ENCODE measurements at regions not wholly inside any gene's neighbourhood (a gene's known extent, or its start where the extent isn't known, plus 50 kb on each side); places are given as distances from the start of the nearest gene placed in this dataset.

DNA sequence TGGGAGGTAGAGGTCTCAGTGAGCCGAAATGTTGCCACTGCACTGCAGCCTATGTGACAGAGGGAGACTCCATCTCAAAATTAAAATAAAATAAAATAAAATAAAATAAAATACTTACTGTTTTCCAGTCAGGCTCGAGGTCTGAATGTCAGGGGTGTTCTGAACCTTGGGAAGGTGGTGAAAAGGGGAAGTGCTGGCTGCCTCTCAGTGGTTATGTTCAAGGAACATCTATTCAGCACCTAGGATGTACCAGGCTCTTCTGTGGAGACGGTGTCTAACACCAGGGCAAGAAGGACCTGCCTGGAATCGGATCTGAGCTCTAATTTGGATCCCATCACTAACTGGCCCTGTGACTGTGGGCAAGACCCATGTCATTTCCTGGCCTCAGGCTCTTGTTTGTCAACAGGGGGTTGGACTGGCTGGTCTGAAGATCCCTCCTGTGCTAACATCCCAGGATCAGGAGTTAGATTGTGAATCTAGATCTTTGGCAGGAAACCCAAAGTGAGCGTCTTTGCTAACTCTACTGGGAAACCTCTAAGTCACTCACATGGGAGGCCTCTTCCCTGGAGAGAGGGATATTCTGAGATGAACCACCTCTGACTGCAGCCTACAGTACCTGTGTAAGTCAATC is 63.4 kb upstream of the SIRPG start:
- TF ChIP-seq, protein P1, sequence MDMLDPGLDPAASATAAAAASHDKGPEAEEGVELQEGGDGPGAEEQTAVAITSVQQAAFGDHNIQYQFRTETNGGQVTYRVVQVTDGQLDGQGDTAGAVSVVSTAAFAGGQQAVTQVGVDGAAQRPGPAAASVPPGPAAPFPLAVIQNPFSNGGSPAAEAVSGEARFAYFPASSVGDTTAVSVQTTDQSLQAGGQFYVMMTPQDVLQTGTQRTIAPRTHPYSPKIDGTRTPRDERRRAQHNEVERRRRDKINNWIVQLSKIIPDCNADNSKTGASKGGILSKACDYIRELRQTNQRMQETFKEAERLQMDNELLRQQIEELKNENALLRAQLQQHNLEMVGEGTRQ (CRISPR knock-in tag; IDR thresholded peaks at IDR 0.05), result no peak
- TF ChIP-seq, protein P2, sequence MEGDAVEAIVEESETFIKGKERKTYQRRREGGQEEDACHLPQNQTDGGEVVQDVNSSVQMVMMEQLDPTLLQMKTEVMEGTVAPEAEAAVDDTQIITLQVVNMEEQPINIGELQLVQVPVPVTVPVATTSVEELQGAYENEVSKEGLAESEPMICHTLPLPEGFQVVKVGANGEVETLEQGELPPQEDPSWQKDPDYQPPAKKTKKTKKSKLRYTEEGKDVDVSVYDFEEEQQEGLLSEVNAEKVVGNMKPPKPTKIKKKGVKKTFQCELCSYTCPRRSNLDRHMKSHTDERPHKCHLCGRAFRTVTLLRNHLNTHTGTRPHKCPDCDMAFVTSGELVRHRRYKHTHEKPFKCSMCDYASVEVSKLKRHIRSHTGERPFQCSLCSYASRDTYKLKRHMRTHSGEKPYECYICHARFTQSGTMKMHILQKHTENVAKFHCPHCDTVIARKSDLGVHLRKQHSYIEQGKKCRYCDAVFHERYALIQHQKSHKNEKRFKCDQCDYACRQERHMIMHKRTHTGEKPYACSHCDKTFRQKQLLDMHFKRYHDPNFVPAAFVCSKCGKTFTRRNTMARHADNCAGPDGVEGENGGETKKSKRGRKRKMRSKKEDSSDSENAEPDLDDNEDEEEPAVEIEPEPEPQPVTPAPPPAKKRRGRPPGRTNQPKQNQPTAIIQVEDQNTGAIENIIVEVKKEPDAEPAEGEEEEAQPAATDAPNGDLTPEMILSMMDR (IDR thresholded peaks at IDR 0.05), result no peak
- TF ChIP-seq SP1 (CRISPR knock-in tag; conservative IDR thresholded peaks at IDR 0.05), result no peak
- TF ChIP-seq NFYB (CRISPR knock-in tag; conservative IDR thresholded peaks at IDR 0.05; ENCODE audit: low read depth), result no peak
- no peak for TF ChIP-seq ZNF317 (CRISPR knock-in tag; IDR thresholded peaks at IDR 0.05; ENCODE audit: borderline replicate concordance, low read depth)
- TF ChIP-seq, protein P3, sequence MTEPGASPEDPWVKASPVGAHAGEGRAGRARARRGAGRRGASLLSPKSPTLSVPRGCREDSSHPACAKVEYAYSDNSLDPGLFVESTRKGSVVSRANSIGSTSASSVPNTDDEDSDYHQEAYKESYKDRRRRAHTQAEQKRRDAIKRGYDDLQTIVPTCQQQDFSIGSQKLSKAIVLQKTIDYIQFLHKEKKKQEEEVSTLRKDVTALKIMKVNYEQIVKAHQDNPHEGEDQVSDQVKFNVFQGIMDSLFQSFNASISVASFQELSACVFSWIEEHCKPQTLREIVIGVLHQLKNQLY (CRISPR knock-in tag; IDR thresholded peaks at IDR 0.05), result no peak
- TF ChIP-seq ZNF396 (CRISPR knock-in tag; IDR thresholded peaks at IDR 0.05; ENCODE audit: borderline replicate concordance), result no peak
- TF ChIP-seq, protein P4, sequence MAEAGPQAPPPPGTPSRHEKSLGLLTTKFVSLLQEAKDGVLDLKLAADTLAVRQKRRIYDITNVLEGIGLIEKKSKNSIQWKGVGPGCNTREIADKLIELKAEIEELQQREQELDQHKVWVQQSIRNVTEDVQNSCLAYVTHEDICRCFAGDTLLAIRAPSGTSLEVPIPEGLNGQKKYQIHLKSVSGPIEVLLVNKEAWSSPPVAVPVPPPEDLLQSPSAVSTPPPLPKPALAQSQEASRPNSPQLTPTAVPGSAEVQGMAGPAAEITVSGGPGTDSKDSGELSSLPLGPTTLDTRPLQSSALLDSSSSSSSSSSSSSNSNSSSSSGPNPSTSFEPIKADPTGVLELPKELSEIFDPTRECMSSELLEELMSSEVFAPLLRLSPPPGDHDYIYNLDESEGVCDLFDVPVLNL (CRISPR knock-in tag; IDR thresholded peaks at IDR 0.05; ENCODE audit: borderline replicate concordance, low read depth), result no peak
- TF ChIP-seq, protein P5, sequence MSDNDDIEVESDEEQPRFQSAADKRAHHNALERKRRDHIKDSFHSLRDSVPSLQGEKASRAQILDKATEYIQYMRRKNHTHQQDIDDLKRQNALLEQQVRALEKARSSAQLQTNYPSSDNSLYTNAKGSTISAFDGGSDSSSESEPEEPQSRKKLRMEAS (CRISPR knock-in tag; IDR thresholded peaks at IDR 0.05), result no peak
- TF ChIP-seq, protein P6, sequence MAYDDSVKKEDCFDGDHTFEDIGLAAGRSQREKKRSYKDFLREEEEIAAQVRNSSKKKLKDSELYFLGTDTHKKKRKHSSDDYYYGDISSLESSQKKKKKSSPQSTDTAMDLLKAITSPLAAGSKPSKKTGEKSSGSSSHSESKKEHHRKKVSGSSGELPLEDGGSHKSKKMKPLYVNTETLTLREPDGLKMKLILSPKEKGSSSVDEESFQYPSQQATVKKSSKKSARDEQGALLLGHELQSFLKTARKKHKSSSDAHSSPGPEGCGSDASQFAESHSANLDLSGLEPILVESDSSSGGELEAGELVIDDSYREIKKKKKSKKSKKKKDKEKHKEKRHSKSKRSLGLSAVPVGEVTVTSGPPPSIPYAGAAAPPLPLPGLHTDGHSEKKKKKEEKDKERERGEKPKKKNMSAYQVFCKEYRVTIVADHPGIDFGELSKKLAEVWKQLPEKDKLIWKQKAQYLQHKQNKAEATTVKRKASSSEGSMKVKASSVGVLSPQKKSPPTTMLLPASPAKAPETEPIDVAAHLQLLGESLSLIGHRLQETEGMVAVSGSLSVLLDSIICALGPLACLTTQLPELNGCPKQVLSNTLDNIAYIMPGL (CRISPR knock-in tag; IDR thresholded peaks at IDR 0.05), result no peak
- no peak for TF ChIP-seq ZNF232 (CRISPR knock-in tag; IDR thresholded peaks at IDR 0.05)
- TF ChIP-seq SMAD3 (CRISPR knock-in tag; IDR thresholded peaks at IDR 0.05; ENCODE audit: borderline replicate concordance), result no peak
- TF ChIP-seq FOXP1 (CRISPR knock-in tag; IDR thresholded peaks at IDR 0.05; ENCODE audit: borderline replicate concordance), result no peak

Data from WTC11 (cell line).